GM06990 (cell line): ENCODE measurements at regions not wholly inside any gene's neighbourhood (a gene's known extent, or its start where the extent isn't known, plus 50 kb on each side); places are given as distances from the start of the nearest gene placed in this dataset.
"Not testable (repeated sequence)": the region's sequence is repeated elsewhere in the genome, so short reads cannot be mapped to it uniquely, and the experiment has no call there.

ENCODE experiments used
- DNase-seq: peaks from one replicate; pipeline ENCODE4 v3.0.0-alpha.2; 2011; ENCODE audit not compliant: insufficient read length; ENCODE audit errors: extremely low read depth
- H3K27me3 ChIP-seq: replicated peaks from 2 replicates; pipeline ENCODE4 v1.6.0; 2011; ENCODE audit warnings: low read length; ENCODE audit not compliant: control insufficient read depth, insufficient read depth
- H3K36me3 ChIP-seq: 2 replicates; pipeline ENCODE4 v1.5.1; 2011; ENCODE audit warnings: low read length; ENCODE audit not compliant: control insufficient read depth, insufficient read depth
- H3K4me3 ChIP-seq: replicated peaks from 2 replicates; pipeline ENCODE4 v1.5.1; 2011; ENCODE audit warnings: low read depth, mild to moderate bottlenecking, control low read depth, low read length
- CTCF ChIP-seq: IDR thresholded peaks from 2 replicates; pipeline ENCODE4 v1.5.1; 2011; ENCODE audit warnings: low read length, control low read depth, mild to moderate bottlenecking, inconsistent platforms; ENCODE audit not compliant: insufficient read depth, poor library complexity, severe bottlenecking

GRCh38 chr2:236835307-236836024 lies 250.2 kb upstream of the COPS8 start:
- Histone ChIP-seq H3K27me3 (no peaks in the 10 kb centered on the region; the same call in 1 of the 2 replicates), H3K4me3 (no peak overlapping the region), H3K36me3 (no peaks in the 10 kb centered on the region)
- no peak for TF ChIP-seq CTCF
- DNase-seq: no peak

- DNase-seq, H3K27me3 ChIP-seq, H3K4me3 ChIP-seq, H3K36me3 ChIP-seq: not testable (repeated sequence)
These were observed 249.7 kb upstream of the COPS8 start for GRCh38 chr2:236836028-236836427.

GRCh38 chr2:236840215-236840614 lies 245.5 kb upstream of the COPS8 start:
- no peaks in the 10 kb centered on the region for H3K36me3 ChIP-seq
- TF ChIP-seq CTCF: no peak
- H3K4me3 ChIP-seq: no peak overlapping the region
- no peaks in the 10 kb centered on the region for H3K27me3 ChIP-seq
- DNase-seq: no peak

DNA sequence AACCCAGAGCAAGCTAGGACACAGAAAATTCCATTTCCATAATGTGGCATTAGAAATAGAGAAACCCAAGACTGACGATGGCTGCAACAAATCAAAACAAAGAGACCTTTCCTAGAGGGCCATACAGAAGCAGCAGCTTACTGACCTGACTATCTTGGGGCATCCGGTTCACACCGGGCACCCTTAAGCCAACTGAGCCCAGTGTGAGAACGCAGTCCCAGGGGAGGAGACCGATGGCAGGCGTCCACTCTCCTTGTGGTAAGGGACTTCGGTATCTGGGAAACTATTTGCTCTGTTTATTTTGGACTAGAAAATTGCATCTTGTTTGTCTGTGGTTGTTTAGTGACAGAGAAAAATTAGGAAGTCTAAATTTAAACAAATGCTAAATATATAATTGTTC lies 244.8 kb upstream of the COPS8 start:
- TF ChIP-seq CTCF: no peak
- no peak for DNase-seq
- H3K27me3 ChIP-seq: no peaks in the 10 kb centered on the region

GRCh38 chr2:236841389-236841788 lies 244.3 kb upstream of the COPS8 start:
- no peak for DNase-seq
- Histone ChIP-seq H3K27me3 (no peaks in the 10 kb centered on the region), H3K36me3 (no peaks in the 10 kb centered on the region), H3K4me3 (no peak overlapping the region)
- TF ChIP-seq CTCF: no peak

More for the DNA sequence above, 244.8 kb upstream of the COPS8 start:
- Histone ChIP-seq H3K36me3 (no peaks in the 10 kb centered on the region), H3K4me3 (no peak overlapping the region)

GRCh38 chr2:236843161-236843968 lies 242.3 kb upstream of the COPS8 start:
- Histone ChIP-seq H3K4me3 (no peak overlapping the region), H3K36me3 (no peaks in the 10 kb centered on the region), H3K27me3 (no peaks in the 10 kb centered on the region)
- no peak for TF ChIP-seq CTCF
- no peak for DNase-seq
